OCI-LY1 (cell line): ENCODE measurements at regions not wholly inside any gene's neighbourhood (a gene's known extent, or its start where the extent isn't known, plus 50 kb on each side); places are given as distances from the start of the nearest gene placed in this dataset.
"Not testable (repeated sequence)": the region's sequence is repeated elsewhere in the genome, so short reads cannot be mapped to it uniquely, and the experiment has no call there.

Experiments used
- H2AFZ ChIP-seq: fragments of 200-600 bp; sonication (generic), shearing (Covaris generic); 2 replicates; pipeline ENCODE4 v1.6.0; 2014; ENCODE audit warnings: antibody characterized with exemption, mild to moderate bottlenecking, low read length
- H3F3A ChIP-seq: fragments of 200-600 bp; sonication (generic), shearing (Covaris generic); 2 replicates; pipeline ENCODE4 v1.6.0; 2014; ENCODE audit warnings: mild to moderate bottlenecking, antibody characterized with exemption, low read length, moderate library complexity; ENCODE audit not compliant: insufficient read depth
- H3K27ac ChIP-seq: fragments of 200-600 bp; sonication (generic); 2 replicates; pipeline ENCODE4 v1.5.1; 2014; ENCODE audit warnings: low read length, mixed run types, mild to moderate bottlenecking, low read depth; ENCODE audit not compliant: poor library complexity, severe bottlenecking
- H3K27me3 ChIP-seq: fragments of 200-600 bp; sonication (generic); 2 replicates; pipeline ENCODE4 v1.6.0; 2014; ENCODE audit warnings: antibody characterized with exemption, mild to moderate bottlenecking, low read length, moderate library complexity; ENCODE audit not compliant: insufficient read depth
- H3K36me3 ChIP-seq: fragments of 200-600 bp; sonication (generic); 2 replicates; pipeline ENCODE4 v1.6.1; 2014; ENCODE audit warnings: mild to moderate bottlenecking, antibody characterized with exemption, low read length, moderate library complexity, mixed read lengths; ENCODE audit not compliant: insufficient read depth
- H3K4me1 ChIP-seq: fragments of 200-600 bp; sonication (generic); 2 replicates; pipeline ENCODE4 v1.5.1; 2014; ENCODE audit warnings: mild to moderate bottlenecking, low read length, moderate library complexity; ENCODE audit not compliant: insufficient read depth, severe bottlenecking
- H3K4me2 ChIP-seq: fragments of 200-600 bp; sonication (generic), shearing (Covaris generic); 2 replicates; pipeline ENCODE4 v1.6.1; 2014; ENCODE audit warnings: low read length
- H3K4me3 ChIP-seq: fragments of 200-600 bp; sonication (generic); 2 replicates; pipeline ENCODE4 v1.5.1; 2014; ENCODE audit warnings: low read length, low read depth, mild to moderate bottlenecking, mixed read lengths; ENCODE audit not compliant: poor library complexity, severe bottlenecking
- H3K79me2 ChIP-seq: fragments of 200-600 bp; shearing (Covaris generic); 2 replicates; pipeline ENCODE4 v1.6.1; 2016; ENCODE audit warnings: mixed run types, low read length, mixed read lengths; ENCODE audit not compliant: insufficient read depth
- H3K9ac ChIP-seq: fragments of 200-600 bp; sonication (generic), shearing (Covaris generic); 2 replicates; pipeline ENCODE4 v1.6.1; 2014; ENCODE audit warnings: mild to moderate bottlenecking, low read length, mixed read lengths
- H3K9me2 ChIP-seq: fragments of 200-600 bp; sonication (generic), shearing (Covaris generic); 2 replicates; pipeline ENCODE4 v1.6.1; 2014; ENCODE audit warnings: low read depth, mild to moderate bottlenecking, low read length, mixed read lengths
- H3K9me3 ChIP-seq: fragments of 200-600 bp; shearing (Covaris generic); 2 replicates; pipeline ENCODE4 v1.6.1; 2014; ENCODE audit warnings: low read length, mixed read lengths
- H4K20me1 ChIP-seq: fragments of 200-600 bp; sonication (generic), shearing (Covaris generic); 2 replicates; pipeline ENCODE4 v1.6.0; 2016; ENCODE audit warnings: mild to moderate bottlenecking, low read length; ENCODE audit not compliant: insufficient read depth

GRCh38 chr9:67724885-67725284 is 133.8 kb upstream of the ANKRD20A1 start:
- not testable (repeated sequence) for H3K79me2 ChIP-seq, H3K4me1 ChIP-seq, H3K9me3 ChIP-seq, H3K9ac ChIP-seq, H3K36me3 ChIP-seq, H3K9me2 ChIP-seq, H3F3A ChIP-seq, H3K27me3 ChIP-seq, H3K4me3 ChIP-seq, H2AFZ ChIP-seq, H3K27ac ChIP-seq, H3K4me2 ChIP-seq, H4K20me1 ChIP-seq

GRCh38 chr9:67726213-67726988 is 132.3 kb upstream of the ANKRD20A1 start:
- peak overlapping the region; percentile 44 for H3K4me3 ChIP-seq
- not testable (repeated sequence) for H3K9ac ChIP-seq

DNA sequence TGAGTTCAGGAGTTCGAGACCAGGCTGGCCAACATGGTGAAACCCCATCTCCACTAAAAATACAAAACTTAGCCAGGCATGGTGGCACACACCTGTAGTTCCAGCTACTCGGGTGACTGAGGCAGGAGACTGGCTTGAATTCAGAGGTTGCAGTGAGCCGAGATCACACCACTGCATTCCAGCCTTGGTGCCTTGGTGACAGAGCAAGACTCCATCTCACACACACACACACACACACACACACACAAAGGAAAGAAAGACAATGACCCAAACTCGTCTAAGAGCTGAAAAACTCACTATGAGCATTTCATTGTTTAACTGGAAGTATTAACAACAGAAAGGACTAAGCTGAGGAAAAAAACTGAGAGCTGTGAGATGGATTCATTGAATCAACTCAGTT is 95.6 kb upstream of the ANKRD20A1 start:
- not testable (repeated sequence) for H3F3A ChIP-seq, H3K4me2 ChIP-seq

More at GRCh38 chr9:67726213-67726988, 132.3 kb upstream of the ANKRD20A1 start:
- H3K4me1 ChIP-seq, H3K36me3 ChIP-seq, H4K20me1 ChIP-seq, H3K9me3 ChIP-seq, H3K79me2 ChIP-seq, H3K4me2 ChIP-seq, H3K27ac ChIP-seq, H3K9me2 ChIP-seq, H3F3A ChIP-seq, H3K27me3 ChIP-seq, H2AFZ ChIP-seq: not testable (repeated sequence)

GRCh38 chr9:67771807-67772206 is 86.9 kb upstream of the ANKRD20A1 start:
- H3K9ac ChIP-seq, H3K9me2 ChIP-seq, H3K4me3 ChIP-seq, H2AFZ ChIP-seq, H3K4me1 ChIP-seq, H3K36me3 ChIP-seq, H3K27ac ChIP-seq, H4K20me1 ChIP-seq, H3K9me3 ChIP-seq, H3F3A ChIP-seq, H3K79me2 ChIP-seq, H3K4me2 ChIP-seq, H3K27me3 ChIP-seq: not testable (repeated sequence)

More for the DNA sequence above, 95.6 kb upstream of the ANKRD20A1 start:
- not testable (repeated sequence) for H3K79me2 ChIP-seq, H3K9ac ChIP-seq, H3K9me2 ChIP-seq, H2AFZ ChIP-seq, H3K9me3 ChIP-seq, H3K4me1 ChIP-seq, H4K20me1 ChIP-seq, H3K36me3 ChIP-seq, H3K4me3 ChIP-seq, H3K27me3 ChIP-seq, H3K27ac ChIP-seq

DNA sequence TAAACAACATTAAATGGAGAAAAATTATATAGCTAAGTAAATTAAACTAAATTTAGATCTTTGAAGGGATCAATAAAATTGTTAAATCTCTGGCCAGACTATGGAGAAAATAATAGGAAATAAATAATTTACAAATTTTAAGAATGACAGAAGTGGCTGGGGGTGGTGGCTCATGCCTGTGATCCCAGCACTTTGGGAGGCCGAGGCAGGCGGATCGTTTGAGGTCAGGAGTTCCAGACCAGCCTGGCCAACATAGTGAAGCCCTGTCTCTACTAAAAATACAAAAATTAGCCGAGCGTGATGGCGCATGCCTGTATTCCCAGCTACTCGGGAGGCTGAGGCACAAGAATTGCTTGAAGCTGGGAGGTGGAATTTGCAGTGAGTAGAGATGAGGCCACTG is 58.6 kb upstream of the ANKRD20A1 start:
- not testable (repeated sequence) for H4K20me1 ChIP-seq, H3K4me2 ChIP-seq, H3K27me3 ChIP-seq, H3F3A ChIP-seq, H3K9ac ChIP-seq, H3K4me1 ChIP-seq, H3K9me2 ChIP-seq, H3K36me3 ChIP-seq, H3K27ac ChIP-seq, H3K4me3 ChIP-seq, H2AFZ ChIP-seq, H3K79me2 ChIP-seq, H3K9me3 ChIP-seq
